ENCODE measurements at regions not wholly inside any gene's neighbourhood (a gene's known extent, or its start where the extent isn't known, plus 50 kb on each side); places are given as distances from the start of the nearest gene placed in this dataset.

DNA sequence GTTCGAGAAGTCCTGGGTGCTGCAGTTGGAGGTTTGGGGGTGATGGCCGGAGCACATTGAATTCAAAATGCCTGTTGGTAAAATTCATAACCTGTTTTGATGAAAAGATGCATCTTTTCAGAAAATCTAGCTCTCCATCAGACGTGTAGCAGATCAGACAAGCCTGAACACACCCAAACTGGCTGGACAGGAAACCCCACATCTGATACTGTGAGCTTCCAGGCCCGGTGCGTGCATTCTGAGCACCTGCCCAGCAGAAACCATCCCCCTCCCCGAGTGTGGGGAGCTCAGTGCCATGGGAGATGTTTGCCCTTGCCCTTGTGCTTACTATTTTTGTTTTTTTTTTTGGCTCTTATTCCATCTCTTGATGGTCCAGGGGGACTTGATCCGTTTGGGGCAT is 417.1 kb downstream of the TCERG1L start:
- no peak for DNase-seq

GRCh38 chr10:130895161-130895560 is 416.4 kb downstream of the TCERG1L start:
- no peak for DNase-seq

DNA sequence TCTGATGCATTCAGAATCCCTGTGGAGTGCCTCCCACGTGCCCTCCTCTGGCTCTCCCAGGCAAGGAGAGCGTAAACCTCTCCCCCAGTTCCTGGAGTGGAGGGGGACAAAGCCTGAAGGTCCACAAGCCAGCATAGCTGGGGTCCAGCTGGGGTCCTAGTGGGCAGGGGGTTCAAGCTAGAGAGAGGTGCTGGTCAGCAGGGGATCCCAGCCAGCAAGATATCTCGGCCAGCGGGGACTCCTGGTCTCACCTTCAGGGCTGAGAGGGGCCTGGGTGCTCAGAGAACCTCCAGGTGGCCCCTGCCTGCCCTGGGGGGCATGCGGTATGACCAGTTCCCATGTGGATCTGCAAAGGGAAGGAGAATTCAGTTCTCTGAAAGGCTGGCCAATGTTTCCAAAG is 413.7 kb downstream of the TCERG1L start:
- no peak for DNase-seq

DNA sequence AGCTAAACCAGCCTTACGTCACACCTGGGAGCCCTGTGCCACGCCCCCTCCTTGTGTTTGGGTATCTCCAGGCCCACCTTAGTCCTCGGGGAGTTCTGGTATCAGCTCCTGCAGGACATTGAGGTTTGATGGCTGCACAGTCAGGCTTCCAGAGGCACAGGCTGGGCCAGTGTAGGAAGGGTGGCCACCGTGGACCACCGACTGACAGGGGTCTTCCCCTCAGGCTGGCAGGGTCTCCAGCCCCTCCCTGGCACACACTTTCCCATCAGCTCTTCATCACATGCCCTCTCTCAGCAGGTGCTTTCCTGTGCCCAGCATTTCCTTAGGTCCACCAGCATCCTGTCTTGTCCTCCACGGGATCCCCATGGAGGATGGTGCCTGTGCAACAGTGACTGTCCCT is 413.1 kb downstream of the TCERG1L start:
- DNase-seq, result no peak

- DNase-seq, result no peak
Measured at GRCh38 chr10:130899856-130900255, 411.7 kb downstream of the TCERG1L start.

DNA sequence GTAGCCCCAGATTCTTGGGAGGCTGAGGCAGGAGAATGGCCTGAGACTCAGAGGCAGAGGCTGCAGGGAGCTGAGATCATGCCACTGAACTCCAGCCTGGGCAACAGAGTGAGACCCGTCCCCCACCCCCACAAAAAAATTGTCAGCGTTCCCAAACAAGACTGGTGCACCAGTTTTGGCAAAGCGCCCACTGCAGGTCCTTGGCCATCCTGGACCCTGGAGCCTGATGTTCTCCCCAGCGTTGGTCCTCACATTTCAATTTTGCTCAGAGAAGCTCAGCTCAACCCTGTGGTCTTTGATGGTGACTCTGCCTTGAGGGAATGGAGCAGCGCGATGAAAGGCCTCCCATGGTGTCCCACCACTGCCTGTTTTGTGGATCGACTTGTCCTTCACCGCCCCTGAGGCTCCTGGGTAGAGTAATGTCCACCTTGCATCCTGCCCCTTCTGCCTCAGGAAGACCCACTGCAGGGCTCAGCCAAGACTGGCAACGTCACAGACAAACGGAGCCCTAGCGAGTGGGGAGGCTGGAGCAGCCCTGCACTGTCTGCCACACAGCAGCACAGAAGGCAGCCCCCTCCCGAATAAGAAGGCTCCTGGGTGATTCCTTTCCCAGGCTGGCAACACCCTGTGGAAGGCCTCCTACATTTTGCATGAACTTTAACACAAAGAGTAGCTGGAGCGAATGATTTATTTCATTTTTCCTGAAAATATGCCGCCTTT is 410.9 kb downstream of the TCERG1L start:
- DNase-seq, result no peak

- no peak for DNase-seq
Measured at GRCh38 chr10:130901311-130902165, 410.0 kb downstream of the TCERG1L start.

GRCh38 chr10:130902471-130902870 is 409.1 kb downstream of the TCERG1L start:
- DNase-seq, result no peak

GRCh38 chr10:130902929-130903328 is 408.6 kb downstream of the TCERG1L start:
- no peak for DNase-seq

DNA sequence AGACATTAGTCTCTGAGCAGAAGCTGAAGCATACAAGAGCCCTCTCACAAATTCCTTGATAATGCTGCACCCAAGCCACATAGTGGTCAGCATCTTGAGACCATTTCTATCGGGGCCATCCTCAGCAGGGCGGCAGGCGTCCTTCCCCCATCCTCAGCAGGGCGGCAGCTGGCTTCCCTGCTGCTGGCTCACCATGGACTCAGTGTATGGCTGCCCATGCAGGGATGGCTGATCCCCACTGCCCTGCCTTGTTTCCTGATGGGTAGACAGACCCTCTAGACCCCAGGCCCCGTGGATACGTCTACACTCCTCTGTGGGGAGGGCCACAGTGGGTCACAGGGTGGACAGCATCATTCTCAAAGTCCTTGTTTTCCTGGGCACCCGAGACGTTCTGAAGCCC is 406.8 kb downstream of the TCERG1L start:
- no peak for DNase-seq

GRCh38 chr10:130905386-130905785 is 406.1 kb downstream of the TCERG1L start:
- no peak for DNase-seq

- no peak for DNase-seq
Measured at GRCh38 chr10:130905921-130906320, 405.6 kb downstream of the TCERG1L start.

DNA sequence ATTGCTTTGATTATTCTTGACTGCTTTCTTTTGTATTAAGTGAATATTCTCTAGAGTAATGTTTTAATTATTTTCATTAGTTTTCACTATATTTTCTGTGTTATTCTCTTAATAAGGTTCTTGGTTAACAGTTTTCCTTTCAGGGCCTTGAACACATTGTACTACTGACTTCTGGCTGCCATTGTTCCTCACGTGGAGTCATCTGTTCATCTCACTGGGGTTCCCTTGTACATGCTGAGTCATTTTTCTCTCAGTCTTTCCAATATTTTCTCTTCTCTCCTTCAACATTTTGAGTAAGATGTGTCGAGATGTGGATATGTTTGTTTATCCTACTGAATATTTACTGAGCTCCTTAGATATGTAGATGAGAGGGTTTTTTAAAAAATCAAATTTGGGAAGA is 400.7 kb downstream of the TCERG1L start:
- no peak for DNase-seq

GRCh38 chr10:130913844-130914243 is 397.7 kb downstream of the TCERG1L start:
- DNase-seq, result no peak

DNA sequence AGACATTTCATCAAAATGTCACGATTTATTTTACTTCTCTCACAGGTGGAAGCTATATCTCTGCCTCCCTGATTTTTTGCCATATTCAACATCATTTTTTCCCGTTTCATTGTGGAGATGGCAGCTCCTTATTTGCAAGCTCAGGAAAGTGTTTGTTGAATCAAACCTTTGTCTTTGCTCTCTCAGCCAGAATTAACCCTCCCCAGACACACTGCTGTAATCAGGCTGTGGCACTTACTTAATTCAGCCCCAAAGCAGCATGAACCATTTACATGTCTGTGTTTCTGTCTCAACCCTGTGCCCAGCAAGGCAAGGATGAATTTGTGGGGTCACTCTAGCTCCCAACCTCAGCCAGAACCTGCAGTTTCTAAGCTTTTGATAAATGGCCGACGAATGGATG is 397.2 kb downstream of the TCERG1L start:
- DNase-seq, result no peak

GRCh38 chr10:130915065-130915464 is 396.5 kb downstream of the TCERG1L start:
- DNase-seq, result no peak

GRCh38 chr10:130921461-130921860 is 390.1 kb downstream of the TCERG1L start:
- DNase-seq, result no peak

GRCh38 chr10:130921911-130922440 is 389.5 kb downstream of the TCERG1L start:
- no peak for DNase-seq

DNA sequence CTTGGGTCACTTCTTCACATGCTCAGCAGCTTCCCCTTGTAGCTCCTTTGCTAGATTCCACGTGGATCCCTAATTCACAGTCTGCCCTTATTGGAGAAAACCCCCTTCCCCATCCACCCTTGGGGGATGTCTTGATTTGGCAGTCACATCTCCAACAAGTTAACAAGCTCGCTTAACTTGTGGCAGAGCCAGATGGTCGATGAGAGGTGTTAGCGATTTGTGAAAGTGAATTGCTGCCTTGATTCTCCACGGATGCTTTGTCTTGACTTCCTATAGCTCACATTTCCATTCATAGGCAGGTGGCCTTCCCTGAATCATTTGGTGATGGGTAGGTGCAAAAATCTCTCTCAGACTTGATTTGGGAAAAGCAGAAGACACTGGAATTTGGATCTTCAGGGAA is 387.9 kb downstream of the TCERG1L start:
- no peak for DNase-seq

- DNase-seq, result no peak
Measured at GRCh38 chr10:130924138-130924819, 387.2 kb downstream of the TCERG1L start.

- no peak for DNase-seq
Measured at GRCh38 chr10:130926442-130926841, 385.1 kb downstream of the TCERG1L start.

DNA sequence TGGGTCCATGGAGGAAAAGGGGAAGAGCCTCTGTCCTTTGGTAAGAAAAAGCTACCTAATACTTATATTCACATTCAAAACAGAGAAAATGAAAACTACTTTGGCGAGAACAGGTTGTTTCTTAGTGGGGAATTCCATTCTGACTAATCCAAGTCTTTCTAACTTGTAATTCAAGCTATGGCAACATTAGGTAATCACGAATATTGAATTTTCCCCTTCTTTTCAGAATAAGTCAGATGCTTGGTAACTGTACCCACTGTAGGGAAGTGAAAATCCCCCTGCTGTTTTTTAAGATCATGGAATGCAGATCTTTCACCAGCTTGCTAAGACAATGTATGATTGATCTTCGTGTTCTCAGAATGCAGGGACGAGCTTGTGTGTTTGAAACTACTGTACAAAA is 384.4 kb downstream of the TCERG1L start:
- no peak for DNase-seq

DNA sequence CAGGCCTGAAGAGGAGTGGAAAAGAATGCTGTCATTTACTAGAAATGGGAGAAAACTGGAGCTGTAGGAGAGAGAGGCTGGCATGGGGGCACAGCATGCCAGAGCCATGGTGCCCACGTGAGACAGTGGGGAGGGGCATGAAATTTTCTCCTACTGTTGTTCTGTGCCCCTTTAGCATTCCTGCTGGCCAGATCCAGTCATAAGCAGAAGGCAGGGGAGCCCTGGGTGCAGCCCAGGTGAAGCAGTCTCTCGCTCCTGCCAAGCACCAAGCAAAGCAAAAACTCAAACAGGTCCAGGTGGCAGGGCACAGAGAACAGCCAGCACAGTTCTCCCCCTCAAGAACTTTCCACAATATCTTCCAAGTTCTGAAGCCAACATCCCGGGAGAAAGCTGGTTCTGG is 383.2 kb downstream of the TCERG1L start:
- DNase-seq, result no peak

Measured in NCI-H526 (cell line).